NCI-H2196 treated with DMSO at 0.1 percent for 48 hours (cell line): ENCODE measurements at regions not wholly inside any gene's neighbourhood (a gene's known extent, or its start where the extent isn't known, plus 50 kb on each side); places are given as distances from the start of the nearest gene placed in this dataset.
A peak's percentile ranks its signal among the peaks of the same experiment; 100 is the strongest.
"Not testable (repeated sequence)": the region's sequence is repeated elsewhere in the genome, so short reads cannot be mapped to it uniquely, and the experiment has no call there.

Experiments
- DNase-seq: peaks from one replicate; lab custom pipeline; 2025; ENCODE audit not compliant: unreplicated experiment; lab: John Stamatoyannopoulos, UW

GRCh38 chr15:55126111-55126510 is 70.6 kb downstream of the RSL24D1 start:
- DNase-seq, result no peak

GRCh38 chr15:55124616-55125015 is 72.1 kb downstream of the RSL24D1 start:
- DNase-seq, result no peak

- no peak for DNase-seq
These were observed 78.3 kb downstream of the RSL24D1 start for GRCh38 chr15:55118344-55118870.

- DNase-seq, result no peak
These were observed 80.1 kb downstream of the RSL24D1 start for GRCh38 chr15:55116636-55117035.

GRCh38 chr15:55113736-55114135 is 83.0 kb downstream of the RSL24D1 start:
- DNase-seq, result no peak

GRCh38 chr15:55112706-55113105 is 84.0 kb downstream of the RSL24D1 start:
- no peak for DNase-seq

GRCh38 chr15:55110446-55110845 is 86.3 kb downstream of the RSL24D1 start:
- no peak for DNase-seq

GRCh38 chr15:55108858-55109518 is 87.8 kb downstream of the RSL24D1 start:
- DNase-seq, result peak; percentile 1

- DNase-seq, result no peak
These were observed 88.3 kb downstream of the RSL24D1 start for GRCh38 chr15:55108448-55108847.

GRCh38 chr15:55106155-55106554 is 90.6 kb downstream of the RSL24D1 start:
- no peak for DNase-seq

GRCh38 chr15:55094136-55094535 is 102.6 kb downstream of the RSL24D1 start:
- no peak for DNase-seq

GRCh38 chr15:55088207-55088606 is 108.5 kb downstream of the RSL24D1 start:
- DNase-seq, result no peak

GRCh38 chr15:55084673-55085072 is 112.1 kb downstream of the RSL24D1 start:
- no peak for DNase-seq

- DNase-seq, result no peak
These were observed 112.5 kb downstream of the RSL24D1 start for GRCh38 chr15:55084216-55084615.

GRCh38 chr15:55077052-55077451 is 119.7 kb downstream of the RSL24D1 start:
- not testable (repeated sequence) for DNase-seq

- no peak for DNase-seq
These were observed 122.3 kb downstream of the RSL24D1 start for GRCh38 chr15:55074431-55074830.

GRCh38 chr15:55063970-55064369 is 132.8 kb downstream of the RSL24D1 start:
- DNase-seq, result not testable (repeated sequence)

- no peak for DNase-seq
These were observed 135.9 kb downstream of the RSL24D1 start for GRCh38 chr15:55060836-55061235.

GRCh38 chr15:55056500-55056899 is 140.2 kb downstream of the RSL24D1 start:
- no peak for DNase-seq

GRCh38 chr15:55044162-55044561 is 152.6 kb downstream of the RSL24D1 start:
- DNase-seq, result no peak

- no peak for DNase-seq
These were observed 159.7 kb downstream of the RSL24D1 start for GRCh38 chr15:55037071-55037470.

- no peak for DNase-seq
These were observed 161.0 kb downstream of the RSL24D1 start for GRCh38 chr15:55035749-55036148.

- no peak for DNase-seq
These were observed 163.2 kb downstream of the RSL24D1 start for GRCh38 chr15:55033574-55033973.
